Nephron progenitor cell (in vitro differentiated cells): ENCODE measurements at regions not wholly inside any gene's neighbourhood (a gene's known extent, or its start where the extent isn't known, plus 50 kb on each side); places are given as distances from the start of the nearest gene placed in this dataset.

Experiments used
- DNase-seq: peaks from one replicate; pipeline ENCODE4 v3.0.0; 2021
- H3K27ac Mint-ChIP-seq: 2 replicates; pipeline ENCODE4 v1.8.0; 2021; ENCODE audit warnings: mild to moderate bottlenecking, moderate library complexity, mixed read lengths
- H3K27me3 Mint-ChIP-seq: 2 replicates; pipeline ENCODE4 v1.8.0; 2021; ENCODE audit warnings: mild to moderate bottlenecking, low read depth, mixed read lengths; ENCODE audit not compliant: poor library complexity
- H3K36me3 Mint-ChIP-seq: 2 replicates; pipeline ENCODE4 v1.8.0; 2021; ENCODE audit warnings: low read depth, mixed read lengths
- H3K4me1 Mint-ChIP-seq: 2 replicates; pipeline ENCODE4 v1.8.0; 2021; ENCODE audit warnings: mixed read lengths
- H3K4me3 Mint-ChIP-seq: 2 replicates; pipeline ENCODE4 v1.8.0; 2021; ENCODE audit warnings: mild to moderate bottlenecking, moderate library complexity, mixed read lengths
- H3K9me3 Mint-ChIP-seq: 2 replicates; pipeline ENCODE4 v1.8.0; 2021; ENCODE audit warnings: mild to moderate bottlenecking, moderate library complexity, mixed read lengths
- TF ChIP-seq, protein P1 (sequence below): fragments of 200-600 bp; sonication (generic); IDR thresholded peaks from 2 replicates; pipeline ENCODE4 v1.5.0; 2021; ENCODE audit warnings: antibody characterized with exemption

DNA sequence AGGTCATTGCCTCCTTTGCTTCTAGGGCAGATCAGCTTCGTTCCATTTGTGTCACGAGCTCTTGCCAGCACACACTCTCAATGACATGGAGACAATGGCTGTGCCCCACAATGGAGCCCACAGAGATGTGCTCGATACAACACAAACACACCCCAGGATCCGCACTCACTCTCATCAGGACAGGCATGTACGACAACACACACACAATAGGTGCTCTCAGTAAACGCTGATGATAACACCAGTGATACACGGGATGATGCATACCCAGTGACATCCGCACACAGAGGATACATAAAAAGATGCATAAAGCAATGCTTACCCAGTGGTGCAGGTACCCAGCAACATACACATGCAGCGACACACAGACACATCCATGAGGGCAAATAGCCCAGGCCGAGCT, 61.2 kb upstream of the LBX1 start:
- Mint-ChIP-seq H3K27ac (no peak overlapping the region), H3K27me3 (peaks cover 87% of the 10 kb centered on the region)

DNA sequence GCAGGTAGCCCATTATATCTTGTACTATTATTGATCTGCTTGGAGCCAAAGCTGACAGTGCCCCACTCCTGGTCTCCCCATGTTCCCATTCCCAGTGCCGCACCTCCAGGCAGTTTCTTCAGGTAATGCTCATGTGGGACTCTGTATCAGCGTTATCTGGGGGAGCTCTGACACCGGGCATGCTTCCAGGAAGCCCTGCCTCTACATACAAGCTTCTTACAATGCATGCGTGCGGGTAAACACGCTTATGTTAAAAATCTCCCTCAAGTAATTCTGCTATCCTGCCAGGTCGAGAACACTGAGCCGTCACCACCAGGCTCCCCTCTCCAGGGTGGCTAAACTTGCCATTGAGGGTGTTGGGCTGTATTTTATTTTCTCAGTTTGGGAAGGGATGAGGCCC, 61.6 kb upstream of the LBX1 start:
- TF ChIP-seq, protein P1, sequence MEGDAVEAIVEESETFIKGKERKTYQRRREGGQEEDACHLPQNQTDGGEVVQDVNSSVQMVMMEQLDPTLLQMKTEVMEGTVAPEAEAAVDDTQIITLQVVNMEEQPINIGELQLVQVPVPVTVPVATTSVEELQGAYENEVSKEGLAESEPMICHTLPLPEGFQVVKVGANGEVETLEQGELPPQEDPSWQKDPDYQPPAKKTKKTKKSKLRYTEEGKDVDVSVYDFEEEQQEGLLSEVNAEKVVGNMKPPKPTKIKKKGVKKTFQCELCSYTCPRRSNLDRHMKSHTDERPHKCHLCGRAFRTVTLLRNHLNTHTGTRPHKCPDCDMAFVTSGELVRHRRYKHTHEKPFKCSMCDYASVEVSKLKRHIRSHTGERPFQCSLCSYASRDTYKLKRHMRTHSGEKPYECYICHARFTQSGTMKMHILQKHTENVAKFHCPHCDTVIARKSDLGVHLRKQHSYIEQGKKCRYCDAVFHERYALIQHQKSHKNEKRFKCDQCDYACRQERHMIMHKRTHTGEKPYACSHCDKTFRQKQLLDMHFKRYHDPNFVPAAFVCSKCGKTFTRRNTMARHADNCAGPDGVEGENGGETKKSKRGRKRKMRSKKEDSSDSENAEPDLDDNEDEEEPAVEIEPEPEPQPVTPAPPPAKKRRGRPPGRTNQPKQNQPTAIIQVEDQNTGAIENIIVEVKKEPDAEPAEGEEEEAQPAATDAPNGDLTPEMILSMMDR, result no peak
- DNase-seq, result no peak
- no peaks in the 10 kb centered on the region for H3K36me3 Mint-ChIP-seq
- H3K27me3 Mint-ChIP-seq, result peaks cover 87% of the 10 kb centered on the region
- no peak overlapping the region for H3K27ac Mint-ChIP-seq
- H3K4me3 Mint-ChIP-seq, result peak overlapping the region; percentile 91
- peaks cover 57% of the 10 kb centered on the region for H3K4me1 Mint-ChIP-seq
- H3K9me3 Mint-ChIP-seq, result no peaks in the 10 kb centered on the region

More for the DNA sequence above, 61.2 kb upstream of the LBX1 start:
- Mint-ChIP-seq H3K9me3 (no peaks in the 10 kb centered on the region), H3K4me1 (peaks cover 57% of the 10 kb centered on the region), H3K4me3 (peak overlapping the region; percentile 15), H3K36me3 (no peaks in the 10 kb centered on the region)
- TF ChIP-seq, protein P1, result no peak
- DNase-seq, result no peak

DNA sequence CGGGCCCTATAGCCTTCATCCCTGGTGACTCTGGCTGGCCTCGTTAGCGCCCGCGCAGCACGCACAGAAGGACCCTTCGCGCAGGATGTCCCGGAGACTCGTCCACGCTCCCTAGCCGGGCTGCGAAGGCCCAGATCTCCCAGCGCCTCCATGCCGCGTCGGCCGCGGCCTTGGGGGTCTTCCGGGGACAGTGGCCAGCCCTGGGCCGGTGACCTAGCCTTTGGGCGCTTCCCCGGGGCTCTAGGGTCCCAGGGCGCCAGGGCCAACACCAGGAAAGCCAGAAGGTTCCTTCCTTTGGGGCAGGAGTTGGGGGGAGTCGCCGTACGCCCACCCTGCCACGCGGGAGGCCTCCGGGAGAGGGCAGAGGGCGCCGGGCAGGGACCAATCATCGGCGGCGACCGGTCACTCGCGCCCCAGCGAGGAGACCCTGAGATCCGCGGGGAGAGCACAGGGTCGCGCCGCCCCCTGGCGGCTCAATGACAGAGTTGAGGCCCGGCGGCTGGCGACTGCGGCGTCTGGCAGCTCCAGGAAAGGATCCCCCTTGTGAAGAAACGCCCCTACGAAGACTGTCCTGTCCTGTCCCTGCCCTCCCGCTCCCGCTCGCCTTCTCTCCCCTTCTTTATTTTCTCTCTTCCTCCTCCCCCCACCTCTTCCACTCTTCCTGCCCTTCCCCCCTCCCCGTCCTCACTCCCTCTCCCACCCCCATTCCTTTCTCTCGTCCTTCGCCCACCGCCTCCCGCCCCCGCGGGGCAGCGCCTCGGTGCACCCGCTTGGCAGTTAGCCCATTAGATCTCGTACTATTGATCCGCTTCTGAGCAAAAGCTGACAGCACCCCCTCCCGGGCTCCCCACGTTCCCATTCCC, 62.3 kb upstream of the LBX1 start:
- peaks cover 85% of the 10 kb centered on the region for H3K27me3 Mint-ChIP-seq
- DNase-seq, result peak; percentile 93
- TF ChIP-seq, protein P1, result peak; percentile 78
- peaks cover 50% of the 10 kb centered on the region for H3K4me1 Mint-ChIP-seq
- H3K36me3 Mint-ChIP-seq, result no peaks in the 10 kb centered on the region
- no peaks in the 10 kb centered on the region for H3K9me3 Mint-ChIP-seq
- H3K4me3 Mint-ChIP-seq, result peak overlapping the region; percentile 91
- H3K27ac Mint-ChIP-seq, result no peak overlapping the region

DNA sequence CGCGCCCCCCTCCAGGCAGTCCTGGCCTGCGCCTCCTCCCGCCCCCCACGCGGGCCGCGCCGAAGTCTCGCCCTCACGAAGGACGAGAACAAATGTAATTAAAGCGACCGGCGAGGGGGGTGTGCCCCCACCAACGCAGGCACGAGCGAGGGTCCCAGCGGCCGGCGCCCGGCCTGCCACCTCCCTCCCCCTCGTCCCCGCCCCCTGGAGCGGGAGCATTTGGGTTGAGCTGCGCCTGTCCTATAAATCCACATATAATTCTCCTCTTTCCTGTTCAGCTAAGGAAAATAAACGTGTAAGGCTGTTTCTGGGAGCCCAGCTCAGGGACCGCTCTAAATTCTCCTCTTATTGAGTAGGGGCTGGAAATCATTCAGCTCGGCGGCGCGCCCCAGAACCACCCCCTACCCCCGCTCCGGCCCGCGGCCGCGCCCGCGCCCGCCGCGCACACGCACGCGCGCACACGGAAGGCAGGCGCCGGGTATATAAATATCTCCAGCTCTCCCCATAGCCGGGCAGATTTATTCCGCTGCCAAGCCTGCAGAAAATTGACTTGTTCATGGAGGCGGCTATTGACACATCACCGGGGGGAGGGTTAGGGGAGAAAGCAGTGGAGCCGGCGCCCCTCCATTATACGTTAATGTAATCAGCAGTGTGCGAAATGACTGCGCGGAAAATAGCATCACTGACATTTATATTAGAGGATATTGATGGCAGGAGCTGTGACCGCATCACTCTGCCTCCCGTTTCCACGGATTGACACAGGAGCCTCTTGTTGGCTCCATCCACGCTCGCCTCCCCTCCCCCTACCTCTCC, 61.6 kb upstream of the BTRC start:
- Mint-ChIP-seq H3K36me3 (no peaks in the 10 kb centered on the region), H3K4me1 (peaks cover 46% of the 10 kb centered on the region)

DNA sequence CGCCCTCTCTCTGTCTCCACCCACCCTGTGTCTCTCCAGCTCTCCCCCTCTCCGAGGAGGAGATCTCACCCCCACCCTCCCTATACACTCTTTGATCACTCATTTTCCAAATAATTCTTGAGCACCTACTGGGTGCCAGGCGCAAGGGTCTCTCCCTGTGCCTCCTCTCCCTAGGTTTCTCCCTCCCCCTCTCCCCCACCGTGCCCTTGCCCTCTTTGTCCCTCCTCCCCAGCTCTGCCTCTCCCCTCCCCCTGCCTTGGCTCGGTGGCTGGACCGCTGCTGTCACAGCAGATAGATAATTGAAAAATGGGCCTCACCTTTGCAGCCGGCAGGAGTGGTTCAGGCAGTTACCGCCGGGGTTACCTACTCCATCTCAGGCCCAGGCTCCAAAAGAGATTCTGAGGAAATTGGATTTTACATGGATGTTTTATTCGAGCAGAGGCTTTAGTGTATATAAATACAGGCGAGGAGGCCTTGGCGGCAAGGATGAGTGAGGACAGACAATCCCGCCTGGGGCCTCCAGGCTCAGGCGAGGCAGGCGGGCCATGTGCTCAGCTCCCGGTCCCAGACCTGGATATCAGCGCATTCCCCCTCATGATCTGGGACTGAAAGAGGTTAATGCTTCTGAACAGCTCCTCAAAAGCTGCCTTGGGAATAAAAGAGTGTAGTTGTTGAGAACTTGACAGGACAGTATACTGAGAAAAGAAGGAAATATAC, 60.8 kb upstream of the BTRC start:
- peaks cover 46% of the 10 kb centered on the region for H3K4me1 Mint-ChIP-seq
- H3K4me3 Mint-ChIP-seq, result peak overlapping the region; percentile 91
- no peaks in the 10 kb centered on the region for H3K9me3 Mint-ChIP-seq
- H3K27me3 Mint-ChIP-seq, result peaks cover 90% of the 10 kb centered on the region
- no peaks in the 10 kb centered on the region for H3K36me3 Mint-ChIP-seq
- DNase-seq, result no peak
- no peak overlapping the region for H3K27ac Mint-ChIP-seq
- TF ChIP-seq, protein P1, result no peak

More for the DNA sequence above, 61.6 kb upstream of the BTRC start:
- H3K4me3 Mint-ChIP-seq, result peak overlapping the region; percentile 91
- no peaks in the 10 kb centered on the region for H3K9me3 Mint-ChIP-seq
- H3K27ac Mint-ChIP-seq, result no peak overlapping the region
- TF ChIP-seq, protein P1, result no peak
- DNase-seq, result peak; percentile 61
- peaks cover 86% of the 10 kb centered on the region for H3K27me3 Mint-ChIP-seq
